Loucy (cell line): ENCODE measurements at regions not wholly inside any gene's neighbourhood (a gene's known extent, or its start where the extent isn't known, plus 50 kb on each side); places are given as distances from the start of the nearest gene placed in this dataset.

Source experiments
- H2AFZ ChIP-seq: fragments of 200-600 bp; sonication (generic); 2 replicates; pipeline ENCODE4 v1.6.0; 2016; ENCODE audit warnings: antibody characterized with exemption, mild to moderate bottlenecking, low read length, moderate library complexity
- H3F3A ChIP-seq: fragments of 200-600 bp; 2 replicates; pipeline ENCODE4 v1.6.0; 2016; ENCODE audit warnings: antibody characterized with exemption, low read depth, mild to moderate bottlenecking
- H3K27me3 ChIP-seq: fragments of 200-600 bp; sonication (generic); 2 replicates; pipeline ENCODE4 v1.6.1; 2014; ENCODE audit warnings: low read length, mild to moderate bottlenecking; ENCODE audit not compliant: insufficient read depth, poor library complexity, severe bottlenecking
- H3K36me3 ChIP-seq: fragments of 200-600 bp; sonication (generic); 2 replicates; pipeline ENCODE4 v1.6.1; 2016; ENCODE audit warnings: low read length; ENCODE audit not compliant: insufficient read depth
- H3K4me1 ChIP-seq: fragments of 200-600 bp; sonication (generic); 2 replicates; pipeline ENCODE4 v1.5.1; 2014; ENCODE audit warnings: low read length, mild to moderate bottlenecking; ENCODE audit not compliant: insufficient read depth, poor library complexity, severe bottlenecking
- H3K4me2 ChIP-seq: fragments of 200-600 bp; sonication (generic); 2 replicates; pipeline ENCODE4 v1.6.0; 2014; ENCODE audit warnings: antibody characterized with exemption, low read length, low read depth, mild to moderate bottlenecking; ENCODE audit not compliant: poor library complexity, severe bottlenecking
- H3K4me3 ChIP-seq: fragments of 200-600 bp; sonication (generic); 2 replicates; pipeline ENCODE4 v1.5.1; 2014; ENCODE audit warnings: low read length, mild to moderate bottlenecking, mixed read lengths; ENCODE audit not compliant: poor library complexity, severe bottlenecking
- H3K79me2 ChIP-seq: fragments of 200-600 bp; sonication (generic); 2 replicates; pipeline ENCODE4 v1.6.1; 2014; ENCODE audit warnings: low read length; ENCODE audit not compliant: insufficient read depth
- H3K9ac ChIP-seq: fragments of 200-600 bp; sonication (generic); 2 replicates; pipeline ENCODE4 v1.6.0; 2014; ENCODE audit warnings: mild to moderate bottlenecking, low read depth, low read length, moderate library complexity; ENCODE audit not compliant: poor library complexity, severe bottlenecking
- H3K9me2 ChIP-seq: fragments of 200-600 bp; sonication (generic); replicated peaks from 2 replicates; pipeline ENCODE4 v1.6.1; 2016; ENCODE audit warnings: low read depth, low read length, mixed read lengths
- H3K9me3 ChIP-seq: fragments of 200-600 bp; sonication (generic); 2 replicates; pipeline ENCODE4 v1.6.1; 2014; ENCODE audit warnings: mild to moderate bottlenecking, antibody characterized with exemption, low read length, low read depth; ENCODE audit not compliant: insufficient read depth
- H4K20me1 ChIP-seq: fragments of 200-600 bp; sonication (generic); 2 replicates; pipeline ENCODE4 v1.6.0; 2014; ENCODE audit warnings: antibody characterized with exemption, low read length, mild to moderate bottlenecking; ENCODE audit not compliant: insufficient read depth, poor library complexity, severe bottlenecking
- CTCF ChIP-seq: fragments of 200-600 bp; sonication (generic); conservative IDR thresholded peaks from 2 replicates; pipeline ENCODE4 v1.5.1; 2014; ENCODE audit warnings: mild to moderate bottlenecking, antibody characterized with exemption, low read length
- EZH2phosphoT487 ChIP-seq: fragments of 200-600 bp; IDR thresholded peaks from 2 replicates; pipeline ENCODE4 v1.6.1; 2018; ENCODE audit warnings: antibody characterized with exemption, mild to moderate bottlenecking, moderate library complexity, borderline replicate concordance

DNA sequence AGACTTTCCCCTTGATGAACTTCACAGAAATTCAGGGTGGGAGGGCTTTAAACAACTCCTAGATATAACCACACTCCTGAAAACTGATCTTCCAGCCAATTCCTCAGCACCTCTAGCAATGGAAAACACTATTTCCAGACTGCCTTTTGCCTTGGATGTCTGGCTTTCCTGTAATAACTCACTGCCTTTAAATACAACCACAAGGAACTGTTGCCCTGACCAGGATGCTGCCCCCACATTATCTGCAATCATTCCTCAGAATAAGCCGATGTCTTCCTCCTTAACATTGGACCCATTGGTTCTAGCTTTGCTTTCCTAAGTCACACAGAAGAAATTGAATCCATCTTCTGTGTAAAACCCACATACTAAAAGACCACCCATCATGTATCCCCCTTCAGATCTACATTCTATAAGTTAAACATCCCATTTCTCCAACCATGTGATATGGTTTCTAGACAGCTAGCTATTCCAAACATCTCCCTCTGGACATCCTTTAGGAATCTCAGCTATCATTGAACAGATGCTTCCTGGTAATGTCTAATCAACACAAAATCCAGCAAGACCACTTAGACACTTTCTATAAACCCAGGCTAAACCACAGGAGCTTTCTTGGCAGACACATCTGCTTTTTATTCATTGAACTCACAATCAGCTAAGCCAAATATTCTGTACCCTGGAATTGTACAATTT lies 95.9 kb upstream of the KCNQ5 start:
- no peak overlapping the region for H2AFZ ChIP-seq
- H3K27me3 ChIP-seq, result no peaks in the 10 kb centered on the region
- H3K36me3 ChIP-seq, result no peaks in the 10 kb centered on the region
- no peaks in the 10 kb centered on the region for H4K20me1 ChIP-seq
- H3K79me2 ChIP-seq, result no peaks in the 10 kb centered on the region
- H3K9me3 ChIP-seq, result no peaks in the 10 kb centered on the region
- H3F3A ChIP-seq, result no peaks in the 10 kb centered on the region
- no peak overlapping the region for H3K4me2 ChIP-seq
- TF ChIP-seq CTCF, result no peak
- no peaks in the 10 kb centered on the region for H3K4me1 ChIP-seq
- H3K9ac ChIP-seq, result no peak overlapping the region
- H3K9me2 ChIP-seq, result no peaks in the 10 kb centered on the region
- H3K4me3 ChIP-seq, result no peak overlapping the region

GRCh38 chr6:72530152-72530551 lies 91.7 kb upstream of the KCNQ5 start:
- H3K4me2 ChIP-seq, result no peak overlapping the region
- H3K9ac ChIP-seq, result no peak overlapping the region
- TF ChIP-seq EZH2phosphoT487, result no peak
- no peak for TF ChIP-seq CTCF
- H3F3A ChIP-seq, result no peaks in the 10 kb centered on the region
- H2AFZ ChIP-seq, result no peak overlapping the region
- no peaks in the 10 kb centered on the region for H3K9me2 ChIP-seq
- no peaks in the 10 kb centered on the region for H3K79me2 ChIP-seq
- no peaks in the 10 kb centered on the region for H4K20me1 ChIP-seq
- H3K9me3 ChIP-seq, result no peaks in the 10 kb centered on the region
- H3K36me3 ChIP-seq, result no peaks in the 10 kb centered on the region
- H3K4me3 ChIP-seq, result no peak overlapping the region
- H3K4me1 ChIP-seq, result no peaks in the 10 kb centered on the region
- no peaks in the 10 kb centered on the region for H3K27me3 ChIP-seq

- TF ChIP-seq EZH2phosphoT487 (no peak), CTCF (no peak)
- Histone ChIP-seq H3K4me3 (no peak overlapping the region), H3K79me2 (no peaks in the 10 kb centered on the region), H3K9me2 (no peaks in the 10 kb centered on the region), H3K9me3 (no peaks in the 10 kb centered on the region), H3K9ac (no peak overlapping the region), H2AFZ (no peak overlapping the region), H4K20me1 (no peaks in the 10 kb centered on the region), H3K4me1 (no peaks in the 10 kb centered on the region), H3K27me3 (no peaks in the 10 kb centered on the region), H3K4me2 (no peak overlapping the region), H3F3A (no peaks in the 10 kb centered on the region), H3K36me3 (no peaks in the 10 kb centered on the region)
Observed at GRCh38 chr6:72530750-72531149, 91.1 kb upstream of the KCNQ5 start.
